Left colon (tissue), 2 donors: ENCODE measurements at regions not wholly inside any gene's neighbourhood (a gene's known extent, or its start where the extent isn't known, plus 50 kb on each side); places are given as distances from the start of the nearest gene placed in this dataset.

Source experiments
- ATAC-seq: fragments of 200-7000 bp; cut with Tn5 transposase; one replicate; pipeline ENCODE4 v1.9.1; 2020; ENCODE audit warnings: mild to moderate bottlenecking, moderate library complexity
- DNase-seq, 2 donors: peaks; one replicate each; pipeline ENCODE4 v3.0.0-alpha.2; 2020
- intact Hi-C, 2 donors: fragments of 100-400 bp; cut with DNase I in 1 of 2; cut with micrococcal nuclease in 1 of 2; formaldehyde crosslinking; loops; one replicate each; pipeline versions ENCODE4 v1.11.2 to v1.14.0; 2022; cut with DNase I, micrococcal nuclease
- donor health status: DM: no; HTN: no; CAD: no.
- donor health status: DM: yes; HTN: yes; CAD: no.

DNA sequence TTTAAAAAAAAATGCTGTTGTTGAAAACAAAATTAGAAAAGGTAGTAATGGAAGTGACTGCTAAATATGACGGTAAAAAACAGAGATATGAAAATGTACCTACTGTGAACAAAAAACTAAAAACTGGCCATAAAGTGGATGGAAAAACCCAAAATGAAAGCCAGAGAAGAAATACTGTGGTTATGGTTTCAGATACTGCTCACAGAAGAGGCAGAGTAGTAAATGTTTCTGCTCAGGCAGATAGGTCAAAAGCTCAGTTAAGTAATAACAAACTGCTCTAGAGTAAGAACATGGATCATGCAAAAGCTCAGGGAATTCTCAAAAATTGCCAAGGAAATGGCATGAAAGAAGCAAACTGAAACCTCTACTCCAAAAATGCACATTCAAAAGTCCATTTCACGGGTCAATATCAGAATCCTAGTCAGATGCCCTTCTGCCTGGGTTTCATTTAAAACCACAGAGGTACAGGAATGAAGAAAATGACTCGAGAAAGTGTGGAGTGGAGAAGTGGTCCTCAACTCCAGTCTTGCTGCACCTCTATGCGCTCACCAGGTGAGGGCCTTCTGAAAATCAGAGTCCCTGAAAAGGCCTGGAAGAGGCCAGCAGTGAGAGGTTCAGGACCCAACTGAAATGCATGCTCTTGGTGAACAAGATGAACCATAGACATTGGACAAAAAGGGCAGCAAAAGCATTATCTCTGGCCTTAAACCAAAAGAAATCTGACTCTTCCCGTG is 315.0 kb upstream of the SPRY2 start:
- DNase-seq (no peak), ATAC-seq (no peak)
- intact Hi-C loops: no loop called here

DNA sequence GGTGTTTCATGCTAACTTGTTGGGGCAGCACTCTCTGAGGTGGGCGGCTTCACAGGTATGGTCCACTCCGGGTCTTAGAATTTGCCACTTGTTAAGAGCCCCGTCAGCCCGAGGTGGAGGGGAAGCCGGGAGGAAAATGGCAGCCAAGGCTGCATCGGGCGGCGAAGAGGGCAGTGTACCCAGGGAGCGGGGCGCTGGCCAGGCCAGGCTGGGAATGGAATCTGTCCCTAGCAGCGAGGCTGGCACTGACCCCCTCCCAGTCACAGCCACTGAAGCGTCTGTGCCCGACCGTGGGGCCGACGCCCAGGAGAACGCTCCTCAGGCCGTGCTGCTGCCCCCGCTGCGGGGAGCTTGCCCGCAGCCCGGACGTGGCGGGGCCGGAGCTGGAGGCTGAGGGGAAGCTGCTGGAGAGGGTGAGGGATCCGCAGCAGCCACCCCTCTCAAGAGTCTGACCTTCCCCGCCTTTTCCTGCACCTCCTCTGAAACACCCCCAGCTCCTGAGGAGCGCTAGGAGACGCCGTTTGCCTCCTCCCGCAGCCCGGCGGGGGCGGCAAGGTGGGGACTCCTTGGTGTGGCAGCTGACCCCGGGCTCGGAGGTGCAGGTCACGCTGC is 313.8 kb upstream of the SPRY2 start:
- intact Hi-C loops: no loop called here
- ATAC-seq: no peak
- DNase-seq: no peak

DNA sequence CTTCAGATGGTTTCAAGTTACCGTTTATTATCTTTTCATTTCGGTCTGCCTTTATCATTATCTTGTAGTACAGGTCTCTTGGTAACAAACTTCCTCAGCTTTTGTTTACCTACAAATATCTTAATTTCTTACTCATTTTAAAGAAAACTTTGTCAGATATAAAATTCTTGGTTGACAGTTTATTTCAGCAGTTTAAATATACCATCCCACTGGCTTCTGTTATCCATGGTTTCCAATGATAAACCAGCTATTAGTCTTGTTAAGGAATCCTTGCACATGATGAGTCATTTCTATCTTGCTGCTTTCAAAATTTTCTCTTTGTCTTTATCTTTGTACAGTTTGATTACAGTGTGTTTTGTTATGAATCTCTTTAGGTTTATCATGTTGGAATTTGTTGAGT is 308.3 kb upstream of the SPRY2 start:
- DNase-seq (no peak), ATAC-seq (no peak)
- intact Hi-C loops: no loop called here

DNA sequence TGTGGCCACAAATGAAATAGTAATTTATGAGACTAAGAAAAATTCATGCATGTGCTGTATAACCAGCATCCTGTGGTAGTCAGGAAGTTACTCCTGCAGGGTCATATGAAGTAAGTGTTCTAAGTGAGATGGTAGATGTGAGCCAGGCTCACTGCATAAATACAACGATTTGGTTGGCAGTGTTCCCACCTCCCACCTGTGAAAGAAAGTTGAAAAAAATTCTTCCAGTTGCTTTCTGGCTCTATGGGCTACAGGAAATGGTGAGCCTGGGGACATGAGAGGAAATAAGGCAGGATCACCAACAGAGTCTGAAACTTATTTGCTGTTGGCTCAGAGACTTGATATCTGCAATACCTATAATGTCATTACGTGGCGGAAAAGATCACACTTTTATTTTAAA is 301.7 kb upstream of the SPRY2 start:
- ATAC-seq: no peak
- intact Hi-C loops: no loop called here
- DNase-seq: no peak

DNA sequence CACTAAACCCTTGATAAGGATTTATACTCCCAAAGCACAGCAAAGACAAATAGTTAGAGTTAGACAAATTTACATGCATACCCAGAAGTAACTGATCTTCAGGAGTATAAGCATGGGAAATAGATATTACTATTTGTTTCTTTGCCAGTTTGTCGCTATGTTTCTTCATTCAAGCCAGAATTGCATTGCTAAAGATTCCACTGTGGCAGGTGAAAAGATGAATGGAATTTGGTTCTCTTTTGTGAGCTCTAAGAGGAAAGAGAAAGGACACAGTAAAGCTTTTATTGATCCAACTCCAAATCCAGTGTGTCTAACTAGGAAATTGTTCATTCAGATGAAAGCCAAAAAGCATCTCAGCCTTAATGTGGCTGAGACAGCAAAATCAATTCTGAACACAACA is 292.3 kb upstream of the SPRY2 start:
- intact Hi-C loops: no loop called here
- no peak for DNase-seq
- ATAC-seq: no peak

DNA sequence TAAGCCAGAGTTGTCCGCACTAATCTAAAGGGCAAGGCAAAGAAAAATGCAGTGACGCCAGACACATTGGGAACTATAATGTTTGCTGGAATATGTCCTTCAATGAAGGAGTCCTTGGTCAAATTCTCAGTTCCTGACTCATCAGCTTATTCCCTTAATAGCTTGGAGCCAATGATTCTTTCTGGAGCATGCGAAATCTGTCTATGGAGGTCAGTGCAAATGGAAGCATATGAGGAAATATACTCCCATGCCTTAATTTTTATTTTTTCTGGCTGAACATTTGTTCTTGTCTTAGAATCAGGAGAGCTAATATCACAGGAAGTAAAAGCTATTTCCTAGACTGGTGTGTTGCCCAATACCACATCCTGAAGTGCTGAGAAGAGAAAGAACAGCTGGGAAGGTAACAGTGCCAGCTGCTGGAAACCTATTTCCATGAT is 289.8 kb upstream of the SPRY2 start:
- DNase-seq (no peak), ATAC-seq (no peak)
- intact Hi-C loops: no loop called here

DNA sequence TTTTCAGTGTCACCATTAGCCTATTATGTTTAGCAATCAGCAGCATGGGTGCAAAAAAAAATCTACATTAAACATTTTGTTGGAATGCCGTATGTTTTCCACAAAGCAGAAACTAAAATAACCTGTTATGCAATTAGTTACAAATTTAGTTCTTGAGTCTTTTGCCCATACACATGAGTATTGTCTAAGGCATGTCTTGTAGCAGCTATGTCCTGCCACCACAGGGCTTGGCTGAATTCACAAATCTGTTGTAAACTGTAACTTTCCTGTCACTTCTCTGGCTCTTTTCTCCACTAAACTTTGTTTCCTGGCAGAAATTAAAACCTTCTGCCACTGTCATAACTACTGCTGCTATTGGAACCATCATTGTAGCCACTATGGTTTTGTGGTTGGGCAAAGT is 277.9 kb upstream of the SPRY2 start:
- intact Hi-C loops: no loop called here
- no peak for ATAC-seq
- DNase-seq: no peak

DNA sequence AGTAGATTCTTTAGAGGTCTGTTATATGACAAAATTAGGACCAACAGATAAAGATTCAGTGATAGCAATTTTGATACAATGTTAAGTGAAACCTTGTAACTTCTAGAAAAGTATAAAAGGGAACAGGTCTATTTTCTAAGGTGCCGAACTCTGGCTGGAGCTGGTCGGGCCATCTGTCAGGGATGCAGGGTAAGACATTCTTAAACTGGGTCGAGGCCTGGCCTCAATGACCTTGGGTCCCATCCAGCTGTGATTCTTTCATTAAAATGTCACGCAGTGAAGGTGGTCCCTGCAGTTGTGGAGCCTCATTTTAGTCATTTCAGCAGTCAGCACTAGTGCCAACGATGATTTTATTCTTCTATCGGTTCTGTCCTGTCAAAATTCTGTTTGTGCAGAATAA is 271.9 kb upstream of the SPRY2 start:
- ATAC-seq (no peak), DNase-seq (no peak)
- intact Hi-C loops: no loop called here

DNA sequence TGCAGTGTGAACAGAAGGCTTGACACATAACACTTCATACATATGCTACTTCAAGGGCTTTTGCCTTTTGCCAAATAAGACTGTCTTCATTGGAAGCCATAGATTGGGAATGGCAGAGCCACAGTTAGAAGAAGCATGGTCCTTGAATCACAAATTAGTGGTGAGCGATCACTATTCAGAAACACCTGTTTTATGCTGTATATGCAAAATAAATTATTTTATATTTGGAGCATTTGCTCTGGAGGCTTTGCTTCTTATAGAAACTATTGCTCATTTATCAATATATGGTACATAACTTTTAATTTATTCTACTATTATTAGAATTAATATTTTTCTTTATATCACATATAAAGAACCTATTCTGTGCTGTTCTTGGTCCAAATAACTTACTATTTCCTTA is 270.4 kb upstream of the SPRY2 start:
- DNase-seq: no peak
- ATAC-seq: no peak
- intact Hi-C loops: no loop called here

DNA sequence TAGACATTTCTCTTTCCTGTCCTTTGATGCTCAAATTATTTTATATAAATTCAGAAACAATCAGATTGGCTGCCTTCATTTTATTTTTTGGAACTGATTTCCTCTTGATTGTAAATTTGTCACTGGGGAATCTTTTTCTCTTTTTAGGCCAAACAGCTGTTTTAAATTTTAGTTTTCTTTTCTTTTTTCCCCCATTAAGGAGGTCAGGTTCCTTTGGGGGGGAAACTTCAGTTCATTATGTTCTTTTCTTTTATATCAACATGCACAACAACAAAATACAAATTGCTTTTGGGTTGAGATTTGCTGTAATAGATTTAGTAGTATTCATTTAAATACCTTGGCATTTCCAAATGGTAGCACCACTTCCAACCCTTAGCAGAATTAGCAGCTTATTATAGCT is 264.8 kb upstream of the SPRY2 start:
- ATAC-seq: no peak
- intact Hi-C loops: no loop called here

DNA sequence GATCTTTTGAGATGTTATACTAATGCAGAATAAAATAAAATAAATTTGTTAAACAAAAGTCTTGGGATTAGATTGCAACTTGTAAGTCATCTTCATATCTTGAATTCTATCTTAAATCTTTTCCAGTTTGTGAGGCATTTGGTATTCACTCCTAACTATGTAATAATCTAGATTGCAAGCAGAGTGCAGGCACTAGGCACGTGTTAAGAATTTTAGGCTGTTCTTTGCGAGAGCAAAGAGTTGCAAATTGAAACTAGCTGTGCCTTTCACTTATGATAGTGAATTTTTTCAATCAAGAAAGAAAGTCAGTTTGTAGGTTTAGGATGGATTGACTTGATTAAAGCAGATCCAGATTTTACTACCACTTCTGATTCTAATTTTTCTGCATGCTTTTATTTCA is 264.1 kb upstream of the SPRY2 start:
- ATAC-seq: no peak
- no peak for DNase-seq
- intact Hi-C loops: no loop called here

More for the DNA sequence above, 264.8 kb upstream of the SPRY2 start:
- DNase-seq: no peak

DNA sequence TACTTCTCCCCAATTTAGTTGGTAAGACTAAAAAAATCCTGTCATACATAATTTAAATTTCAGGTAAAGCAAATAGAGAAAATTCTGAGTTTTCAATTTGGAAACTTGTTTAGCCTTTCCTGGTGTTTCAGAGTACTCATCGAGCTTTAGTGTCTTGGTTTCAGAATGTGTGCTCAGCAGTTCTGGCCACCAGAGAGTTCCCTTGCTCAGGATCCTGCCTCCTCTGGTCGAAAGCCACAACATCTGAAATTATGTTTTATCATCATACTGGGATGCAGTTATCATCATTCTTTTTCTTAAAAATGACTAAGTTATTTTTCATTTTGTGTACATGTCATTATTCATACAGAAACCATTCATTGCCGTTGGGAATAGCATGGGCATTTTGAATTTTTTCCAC is 263.2 kb upstream of the SPRY2 start:
- ATAC-seq (no peak), DNase-seq (no peak)
- intact Hi-C loops: no loop called here

DNA sequence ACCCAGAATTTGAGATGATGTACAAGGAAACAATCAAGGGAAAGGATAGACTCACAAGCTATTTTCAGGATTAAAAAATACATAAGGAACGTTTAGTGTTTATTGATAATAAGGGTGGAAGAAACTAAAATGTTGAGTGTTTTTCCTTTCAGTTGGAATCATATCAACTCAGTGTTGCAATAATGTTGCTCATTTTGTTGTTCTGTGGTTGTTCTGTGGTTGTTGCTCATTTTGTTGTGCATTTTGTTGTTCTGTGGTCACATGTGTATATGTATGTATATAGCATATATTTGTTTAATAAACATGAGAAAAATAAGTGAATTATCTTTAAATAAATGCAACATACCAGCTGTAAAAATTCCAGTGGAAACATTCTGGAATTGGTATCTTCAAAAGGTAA is 262.4 kb upstream of the SPRY2 start:
- no peak for DNase-seq
- ATAC-seq: no peak
- intact Hi-C loops: no loop called here

DNA sequence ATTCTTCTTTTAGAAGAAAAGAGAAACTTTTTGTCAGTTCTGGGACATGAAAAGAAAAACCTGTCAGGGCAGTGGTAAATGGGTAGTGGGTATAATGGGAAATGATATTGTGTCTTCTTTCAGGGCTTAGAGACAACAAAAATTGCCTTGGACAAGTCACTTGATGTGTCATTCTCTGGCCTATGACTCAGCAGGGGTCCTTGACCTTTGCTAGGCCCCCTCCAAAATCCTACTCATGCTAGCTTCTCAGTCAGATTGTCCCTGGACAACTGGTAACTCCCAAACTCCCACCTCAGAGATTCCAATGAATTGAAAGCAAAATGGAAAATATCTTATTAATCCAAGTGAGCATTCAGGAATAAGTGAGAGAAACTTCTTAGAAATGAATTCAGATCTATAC is 258.8 kb upstream of the SPRY2 start:
- intact Hi-C loops: no loop called here
- DNase-seq (no peak), ATAC-seq (no peak)

DNA sequence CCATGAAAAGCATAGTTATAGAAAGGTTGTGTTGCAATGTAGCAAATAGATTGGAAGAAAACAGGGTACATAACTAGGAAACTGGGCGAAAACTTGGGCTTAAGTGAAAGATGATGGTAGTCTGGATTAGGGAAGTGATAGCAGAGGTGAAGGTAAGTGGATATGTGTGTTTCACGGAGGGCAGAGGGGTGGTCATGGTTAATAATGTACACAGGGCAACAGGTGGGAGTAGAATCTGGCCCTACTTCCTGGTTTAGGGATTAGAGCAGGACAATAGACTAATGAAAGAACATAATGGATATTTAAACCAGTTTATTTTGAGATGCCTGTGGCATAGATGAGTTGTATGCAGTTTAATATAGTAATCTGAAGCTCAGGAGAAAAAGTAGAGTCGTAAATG is 257.3 kb upstream of the SPRY2 start:
- ATAC-seq: no peak
- intact Hi-C loops: no loop called here

DNA sequence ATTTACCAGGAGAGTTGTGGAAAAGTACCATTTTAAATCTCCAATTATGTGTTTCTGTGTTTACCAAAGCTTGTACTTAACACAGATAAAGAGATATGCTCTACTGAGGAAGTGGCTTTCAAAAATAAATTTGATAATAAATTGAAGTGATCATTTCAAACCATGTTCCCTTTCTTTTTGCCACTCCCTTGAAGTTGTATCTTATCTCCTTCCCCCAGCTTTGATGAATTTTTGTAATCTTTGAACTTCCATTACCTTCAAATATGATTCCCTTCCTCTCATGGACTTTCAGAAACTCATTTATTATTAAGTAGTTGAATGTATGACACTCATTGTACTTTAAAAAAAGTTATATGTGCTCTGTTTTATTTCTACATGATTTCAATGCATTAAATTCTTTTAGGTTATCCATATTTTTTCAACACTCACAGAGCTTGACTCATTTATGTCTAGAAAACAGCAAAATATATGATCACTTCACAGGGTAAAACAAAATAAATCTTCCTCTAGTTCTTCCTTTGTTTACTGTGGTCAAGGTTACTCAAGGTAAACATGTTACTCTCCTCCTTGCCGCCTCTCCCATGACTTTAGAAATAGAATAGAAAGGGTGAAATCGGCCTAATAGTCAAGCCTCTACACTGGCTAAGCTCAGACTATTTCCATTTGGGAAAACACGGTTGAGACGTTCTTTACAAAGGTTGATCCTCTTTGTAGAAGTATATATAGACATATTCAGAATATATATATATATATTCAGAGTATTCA is 251.2 kb upstream of the SPRY2 start:
- DNase-seq (no peak), ATAC-seq (no peak)
- intact Hi-C loops: no loop called here

More for the DNA sequence above, 257.3 kb upstream of the SPRY2 start:
- no peak for DNase-seq

DNA sequence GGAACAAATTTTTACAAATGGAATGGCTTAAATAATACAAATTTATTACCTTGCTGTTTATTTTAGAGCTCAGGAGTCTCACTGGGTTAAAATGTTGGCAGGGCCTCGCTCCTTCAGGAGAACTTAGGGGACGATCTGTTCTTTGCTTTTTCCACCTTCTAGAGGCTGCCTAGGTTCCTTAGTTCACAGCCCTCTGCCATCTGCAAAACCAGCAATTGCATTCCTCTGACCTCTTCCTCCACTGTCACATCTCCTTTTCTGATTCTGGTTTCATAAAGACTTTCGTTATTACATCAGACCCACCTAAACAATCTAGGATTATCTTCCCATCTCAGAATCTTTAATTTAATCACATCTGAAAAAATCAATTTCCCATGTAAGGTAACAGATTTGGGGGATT is 249.6 kb upstream of the SPRY2 start:
- intact Hi-C loops: no loop called here
- no peak for DNase-seq
- ATAC-seq: no peak

DNA sequence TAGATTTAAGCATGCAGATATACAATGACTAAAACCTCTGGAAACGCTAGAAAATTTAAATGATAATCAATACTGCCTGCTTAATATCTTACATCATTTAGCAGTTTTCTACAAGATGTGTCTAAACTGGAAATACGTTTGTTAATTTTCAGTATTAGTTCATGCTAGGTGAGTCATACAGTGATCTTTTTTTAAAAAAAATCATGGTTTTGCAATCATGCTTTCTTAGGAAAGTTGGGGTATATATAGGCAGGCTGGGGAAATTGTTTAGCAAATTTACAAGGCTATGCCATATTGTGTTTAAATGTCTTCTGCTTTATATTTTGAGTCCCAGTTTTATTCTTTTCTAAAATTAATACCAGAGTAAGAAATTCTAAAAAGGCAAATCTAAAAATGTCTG is 245.4 kb upstream of the SPRY2 start:
- DNase-seq (no peak), ATAC-seq (no peak)
- intact Hi-C loops: no loop called here

DNA sequence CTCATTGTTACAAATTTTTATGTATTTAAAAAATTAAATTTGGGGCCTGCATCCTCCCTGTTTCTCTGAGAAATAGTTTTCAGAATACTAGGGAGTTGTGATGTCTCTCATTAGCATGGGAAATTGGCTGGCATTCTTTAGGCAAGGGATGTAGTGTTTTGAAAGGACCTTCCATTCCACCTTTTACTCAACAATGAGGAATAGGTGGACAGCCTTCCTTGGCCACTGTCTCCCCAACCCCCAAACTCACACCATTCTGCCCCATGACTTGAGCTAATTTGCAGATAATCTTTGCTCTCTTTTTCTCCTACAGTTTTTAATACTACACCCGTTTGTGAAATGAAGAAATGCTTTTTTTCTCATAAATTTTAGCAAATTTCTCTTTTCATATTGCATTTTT is 244.6 kb upstream of the SPRY2 start:
- ATAC-seq: no peak
- intact Hi-C loops: no loop called here
- no peak for DNase-seq

DNA sequence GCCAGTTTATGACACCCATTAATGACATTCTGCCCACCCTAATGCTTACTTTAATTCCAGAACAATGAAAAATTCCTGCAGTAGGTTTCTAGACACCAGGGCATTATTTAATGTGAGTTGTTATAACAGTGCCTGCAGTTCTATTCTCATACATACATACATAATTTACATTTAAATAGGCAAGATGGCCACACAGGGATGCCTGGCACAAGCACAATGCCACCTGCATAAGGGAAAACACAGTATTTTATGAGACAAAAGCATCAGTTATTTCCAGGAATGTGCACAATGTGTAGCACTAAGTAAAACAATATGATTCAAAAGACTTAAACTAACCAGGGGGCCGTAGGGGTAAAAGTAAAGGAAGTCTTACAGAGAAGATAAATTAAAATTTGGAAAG is 243.9 kb upstream of the SPRY2 start:
- ATAC-seq: no peak
- intact Hi-C loops: no loop called here
- DNase-seq: no peak
